HepG2 (cell line): ENCODE measurements at regions not wholly inside any gene's neighbourhood (a gene's known extent, or its start where the extent isn't known, plus 50 kb on each side); places are given as distances from the start of the nearest gene placed in this dataset.
A peak's percentile ranks its signal among the peaks of the same experiment; 100 is the strongest.

Source experiments
- ATAC-seq: fragments of 200-7000 bp; cut with Tn5 transposase; 3 replicates; pipeline ENCODE4 v1.9.1; 2020; ENCODE audit warnings: mild to moderate bottlenecking, moderate library complexity
- BruUV-seq: library from RNA; stranded (reverse); fragments of 400-500 nt; replicated peaks from 2 replicates; lab custom pipeline; 2021; lab: Mats Ljungman, UMichigan
- CTCF ChIA-PET: fragments of 300-600 bp; formaldehyde crosslinking; extraction: SDS; loops from one replicate; lab custom pipeline; 2021; ENCODE audit warnings: low total read pairs, inconsistent platforms, low intra/inter-chr PET ratio; lab: Yijun Ruan, JAX
- POLR2A ChIA-PET: fragments of 350-600 bp; sonication (Branson Sonifier 250); formaldehyde crosslinking; loops from one replicate; lab custom pipeline; 2020; ENCODE audit warnings: antibody characterized with exemption, inconsistent platforms; lab: Yijun Ruan, JAX
- DNase-seq: peaks from one replicate; pipeline ENCODE4 v3.0.0-alpha.2; 2015; ENCODE audit warnings: low spot score
- FAIRE-seq: peaks from 3 replicates; lab custom pipeline; 2011; peaks lifted over from hg19 to GRCh38; lab: Jason Lieb, UNC
- H2AFZ ChIP-seq: one replicate; pipeline ENCODE4 v1.6.1; 2011; ENCODE audit warnings: low read length, inconsistent platforms
- H3K27ac ChIP-seq: fragments of 300-600 bp; 3 replicates; pipeline ENCODE4 v1.8.0; 2011; ENCODE audit warnings: mixed run types, mild to moderate bottlenecking, mixed read lengths, low read length, inconsistent platforms; ENCODE audit not compliant: insufficient read depth; ENCODE audit errors: extremely low read length
- H3K27me3 ChIP-seq, 2 experiments: fragments of 200-600 bp in 1 of 2; 2 replicates in 1 of 2; 3 replicates in 1 of 2; pipeline versions ENCODE4 v1.6.0 to v1.8.0; 2011; ENCODE audit warnings: low read length in 2 of 2, mild to moderate bottlenecking in 2 of 2, moderate library complexity in 2 of 2, inconsistent platforms in 1 of 2; ENCODE audit not compliant: insufficient read depth in 2 of 2, control insufficient read depth in 1 of 2
- H3K36me3 ChIP-seq, 2 experiments: fragments of 200-600 bp in 1 of 2; replicated peaks in 1 of 2; 2 replicates in 1 of 2; 3 replicates in 1 of 2; pipeline versions ENCODE4 v1.5.1 to v1.8.0; 2011; ENCODE audit warnings: low read length in 2 of 2, inconsistent platforms in 1 of 2; ENCODE audit not compliant: insufficient read depth in 2 of 2, control insufficient read depth in 1 of 2
- H3K4me1 ChIP-seq: 2 replicates; pipeline ENCODE4 v1.5.1; 2012; ENCODE audit warnings: low read length, inconsistent platforms; ENCODE audit not compliant: insufficient read depth
- H3K4me2 ChIP-seq: 2 replicates; pipeline ENCODE4 v1.6.0; 2011; ENCODE audit warnings: low read depth, low read length, inconsistent platforms
- H3K4me3 ChIP-seq, 3 experiments: fragments of 200-600 bp in 1 of 3; sonication (generic), shearing (Covaris generic) in 1 of 3; replicated peaks in 1 of 3; 2 replicates each; pipeline ENCODE4 v1.5.1; 2011 to 2016; ENCODE audit warnings: low read length in 3 of 3, inconsistent platforms in 2 of 3, low read depth in 2 of 3, mild to moderate bottlenecking in 2 of 3, control low read depth in 1 of 3, mixed read lengths in 1 of 3; ENCODE audit not compliant: insufficient read depth in 1 of 3
- H3K79me2 ChIP-seq: one replicate; pipeline ENCODE4 v1.6.1; 2011; ENCODE audit warnings: low read length, inconsistent platforms; ENCODE audit not compliant: insufficient read depth
- H3K9ac ChIP-seq: 2 replicates; pipeline ENCODE4 v1.6.0; 2011; ENCODE audit warnings: mild to moderate bottlenecking, low read depth, low read length, inconsistent platforms; ENCODE audit not compliant: insufficient read depth
- H3K9me3 ChIP-seq: 2 replicates; pipeline ENCODE4 v1.5.1; 2012; ENCODE audit warnings: mild to moderate bottlenecking, low read length
- H4K20me1 ChIP-seq: 2 replicates; pipeline ENCODE4 v1.6.0; 2011; ENCODE audit warnings: inconsistent platforms, mild to moderate bottlenecking, low read length, moderate library complexity; ENCODE audit not compliant: insufficient read depth
- ARID4A ChIP-seq: sonication (generic); formaldehyde crosslinking; IDR thresholded peaks from 2 replicates; pipeline ENCODE4 v1.5.0; 2020; ENCODE audit warnings: mild to moderate bottlenecking, missing genetic modification reagents, borderline replicate concordance
- BORCS8-MEF2B ChIP-seq: sonication (generic); formaldehyde crosslinking; IDR thresholded peaks from 2 replicates; pipeline ENCODE4 v1.8.0; 2022; ENCODE audit warnings: mild to moderate bottlenecking, missing genetic modification reagents
- MBD4 ChIP-seq: IDR thresholded peaks from 2 replicates; pipeline ENCODE4 v1.6.1; 2012; ENCODE audit warnings: low read length, inconsistent platforms, borderline replicate concordance
- MED8 ChIP-seq: sonication (generic); formaldehyde crosslinking; IDR thresholded peaks from 2 replicates; pipeline ENCODE4 v1.8.1; 2023; ENCODE audit warnings: mild to moderate bottlenecking, missing genetic modification reagents; ENCODE audit not compliant: insufficient replicate concordance
- RCOR2 ChIP-seq: IDR thresholded peaks from 2 replicates; pipeline ENCODE4 v1.6.1; 2016; ENCODE audit warnings: missing biosample characterization, missing genetic modification reagents
- TBL1XR1 ChIP-seq: fragments of 150-350 bp; IDR thresholded peaks from 2 replicates; pipeline ENCODE4 v1.6.1; 2014; ENCODE audit warnings: borderline replicate concordance, low read length; ENCODE audit not compliant: partially characterized antibody
- THAP9 ChIP-seq: sonication (generic); formaldehyde crosslinking; IDR thresholded peaks from 2 replicates; pipeline ENCODE4; 2020; ENCODE audit warnings: missing genetic modification reagents, mild to moderate bottlenecking, borderline replicate concordance
- ZBTB34 ChIP-seq: sonication (generic); formaldehyde crosslinking; IDR thresholded peaks from 2 replicates; pipeline ENCODE4 v1.8.0; 2022; ENCODE audit warnings: mild to moderate bottlenecking, missing genetic modification reagents
- ZNF510 ChIP-seq: sonication (generic); formaldehyde crosslinking; IDR thresholded peaks from 2 replicates; pipeline ENCODE4 v1.4.0; 2020; ENCODE audit warnings: low read depth, mild to moderate bottlenecking, missing genetic modification reagents
- ZNF605 ChIP-seq: sonication (generic); formaldehyde crosslinking; IDR thresholded peaks from 2 replicates; pipeline ENCODE4 v1.8.0; 2022; ENCODE audit warnings: mild to moderate bottlenecking, missing genetic modification reagents
- ZNF644 ChIP-seq: IDR thresholded peaks from 2 replicates; pipeline ENCODE4 v1.6.1; 2016; ENCODE audit warnings: low read depth
- ZSCAN25 ChIP-seq: sonication (generic); formaldehyde crosslinking; IDR thresholded peaks from 2 replicates; pipeline ENCODE4 v1.8.0; 2022; ENCODE audit warnings: mild to moderate bottlenecking, missing genetic modification reagents
- WGBS: methylation state at CpG from one replicate; pipeline ENCODE4 v1.1.6; 2017; ENCODE audit warnings: low lambda C conversion rate; 5-methylcytosine and 5-hydroxymethylcytosine counted together
- in situ Hi-C: cut with HindIII; loops from 2 replicates; pipeline ENCODE4 v1.10.0; 2017; ENCODE audit warnings: low pct_unique_long_range_greater_than_20kb; ENCODE audit not compliant: extremely low pct_ligation_motif_present
- intact Hi-C: fragments of 100-400 bp; cut with micrococcal nuclease; formaldehyde crosslinking; loops from one replicate; pipeline ENCODE4 v1.10.0; 2022; ENCODE audit not compliant: unreplicated experiment
- TF ChIP-seq, protein P1 (sequence below): sonication (generic); formaldehyde crosslinking; IDR thresholded peaks from 2 replicates; pipeline ENCODE4 v1.4.0; 2020; ENCODE audit warnings: mild to moderate bottlenecking, missing genetic modification reagents

GRCh38 chr19:56934438-56935090 is 94.0 kb upstream of the PEG3 start (continued):
- TF ChIP-seq ARID4A (peak; percentile 61; the same call in 1 of the 2 replicates), ZNF605 (peak; percentile 30; the same call in 1 of the 2 replicates), BORCS8-MEF2B (CRISPR knock-in tag) (peak; percentile 81), ZNF510 (CRISPR knock-in tag) (no peak)

GRCh38 chr19:56939951-56940350 is 99.4 kb upstream of the PEG3 start:
- FAIRE-seq (no peak), DNase-seq (no peak), ATAC-seq (no peak)
- intact Hi-C loops, result no loop called here
- ChIA-PET POLR2A (no interaction called here), CTCF (no interaction called here)
- in situ Hi-C loops, result no loop called here
- Histone ChIP-seq H2AFZ (no peak overlapping the region), H3K4me2 (no peak overlapping the region), H3K36me3 (no peaks in the 10 kb centered on the region), H3K79me2 (no peaks in the 10 kb centered on the region), H3K9me3 (no peaks in the 10 kb centered on the region), H3K27me3 (no peaks in the 10 kb centered on the region), H4K20me1 (no peaks in the 10 kb centered on the region), H3K9ac (no peak overlapping the region), H3K27ac (no peak overlapping the region), H3K4me1 (peaks cover 42% of the 10 kb centered on the region), H3K4me3 (no peak overlapping the region)
- 98% methylated on average over 11 of the region's 11 CpGs for WGBS
- no TSS peak for BruUV-seq
- TF ChIP-seq THAP9 (CRISPR knock-in tag) (no peak), ZBTB34 (CRISPR knock-in tag) (no peak), RCOR2 (CRISPR knock-in tag) (no peak), TBL1XR1 (no peak), ZSCAN25 (no peak), ZNF644 (CRISPR knock-in tag) (no peak), MBD4 (no peak), MED8 (CRISPR knock-in tag) (no peak)
- TF ChIP-seq, protein P1, sequence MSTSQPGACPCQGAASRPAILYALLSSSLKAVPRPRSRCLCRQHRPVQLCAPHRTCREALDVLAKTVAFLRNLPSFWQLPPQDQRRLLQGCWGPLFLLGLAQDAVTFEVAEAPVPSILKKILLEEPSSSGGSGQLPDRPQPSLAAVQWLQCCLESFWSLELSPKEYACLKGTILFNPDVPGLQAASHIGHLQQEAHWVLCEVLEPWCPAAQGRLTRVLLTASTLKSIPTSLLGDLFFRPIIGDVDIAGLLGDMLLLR (CRISPR knock-in tag), result no peak
